ENCODE measurements at regions not wholly inside any gene's neighbourhood (a gene's known extent, or its start where the extent isn't known, plus 50 kb on each side); places are given as distances from the start of the nearest gene placed in this dataset.

- TF ChIP-seq, protein P1, sequence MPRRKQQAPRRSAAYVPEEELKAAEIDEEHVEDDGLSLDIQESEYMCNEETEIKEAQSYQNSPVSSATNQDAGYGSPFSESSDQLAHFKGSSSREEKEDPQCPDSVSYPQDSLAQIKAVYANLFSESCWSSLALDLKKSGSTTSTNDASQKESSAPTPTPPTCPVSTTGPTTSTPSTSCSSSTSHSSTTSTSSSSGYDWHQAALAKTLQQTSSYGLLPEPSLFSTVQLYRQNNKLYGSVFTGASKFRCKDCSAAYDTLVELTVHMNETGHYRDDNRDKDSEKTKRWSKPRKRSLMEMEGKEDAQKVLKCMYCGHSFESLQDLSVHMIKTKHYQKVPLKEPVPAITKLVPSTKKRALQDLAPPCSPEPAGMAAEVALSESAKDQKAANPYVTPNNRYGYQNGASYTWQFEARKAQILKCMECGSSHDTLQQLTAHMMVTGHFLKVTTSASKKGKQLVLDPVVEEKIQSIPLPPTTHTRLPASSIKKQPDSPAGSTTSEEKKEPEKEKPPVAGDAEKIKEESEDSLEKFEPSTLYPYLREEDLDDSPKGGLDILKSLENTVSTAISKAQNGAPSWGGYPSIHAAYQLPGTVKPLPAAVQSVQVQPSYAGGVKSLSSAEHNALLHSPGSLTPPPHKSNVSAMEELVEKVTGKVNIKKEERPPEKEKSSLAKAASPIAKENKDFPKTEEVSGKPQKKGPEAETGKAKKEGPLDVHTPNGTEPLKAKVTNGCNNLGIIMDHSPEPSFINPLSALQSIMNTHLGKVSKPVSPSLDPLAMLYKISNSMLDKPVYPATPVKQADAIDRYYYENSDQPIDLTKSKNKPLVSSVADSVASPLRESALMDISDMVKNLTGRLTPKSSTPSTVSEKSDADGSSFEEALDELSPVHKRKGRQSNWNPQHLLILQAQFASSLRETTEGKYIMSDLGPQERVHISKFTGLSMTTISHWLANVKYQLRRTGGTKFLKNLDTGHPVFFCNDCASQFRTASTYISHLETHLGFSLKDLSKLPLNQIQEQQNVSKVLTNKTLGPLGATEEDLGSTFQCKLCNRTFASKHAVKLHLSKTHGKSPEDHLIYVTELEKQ (tag by site-specific recombination; IDR thresholded peaks at IDR 0.05; ENCODE audit: borderline replicate concordance), result no peak
Observed at GRCh38 chr22:49015459-49015858, 812.2 kb downstream of the BRD1 start (continued).

GRCh38 chr22:49014227-49015201 is 813.2 kb downstream of the BRD1 start:
- H3K4me3 ChIP-seq (ENCODE audit: low read depth, low read length), result no peak overlapping the region
- no peaks in the 10 kb centered on the region for H3K4me1 ChIP-seq (ENCODE audit: control insufficient read depth, insufficient read depth, low read length)
- CTCF ChIA-PET, result interaction anchor here (0.6 kb wide), 1 partner anchor 20 kb away, joined by 4 read pairs; no protein-coding TSS in a partner anchor
- POLR2A ChIA-PET, result no interaction called here
- H3K36me3 ChIP-seq (ENCODE audit: control insufficient read depth in 2 of 2, insufficient read depth in 1 of 2, low read length in 2 of 2), result no peaks in the 10 kb centered on the region
- H3K27ac ChIP-seq (ENCODE audit: extremely low read depth, low read depth, low read length), result no peak overlapping the region
- H3K9me3 ChIP-seq (ENCODE audit: control insufficient read depth, insufficient read depth, low read depth, low read length), result no peaks in the 10 kb centered on the region
- no peak for TF ChIP-seq ZNF239 (tag by site-specific recombination; IDR thresholded peaks at IDR 0.05)
- no peak for TF ChIP-seq ZNF274 (IDR thresholded peaks at IDR 0.05; ENCODE audit: low read length)
- no peak for TF ChIP-seq ZNF274 (tag by site-specific recombination; IDR thresholded peaks at IDR 0.05; ENCODE audit: borderline replicate concordance)
- TF ChIP-seq, protein P2, sequence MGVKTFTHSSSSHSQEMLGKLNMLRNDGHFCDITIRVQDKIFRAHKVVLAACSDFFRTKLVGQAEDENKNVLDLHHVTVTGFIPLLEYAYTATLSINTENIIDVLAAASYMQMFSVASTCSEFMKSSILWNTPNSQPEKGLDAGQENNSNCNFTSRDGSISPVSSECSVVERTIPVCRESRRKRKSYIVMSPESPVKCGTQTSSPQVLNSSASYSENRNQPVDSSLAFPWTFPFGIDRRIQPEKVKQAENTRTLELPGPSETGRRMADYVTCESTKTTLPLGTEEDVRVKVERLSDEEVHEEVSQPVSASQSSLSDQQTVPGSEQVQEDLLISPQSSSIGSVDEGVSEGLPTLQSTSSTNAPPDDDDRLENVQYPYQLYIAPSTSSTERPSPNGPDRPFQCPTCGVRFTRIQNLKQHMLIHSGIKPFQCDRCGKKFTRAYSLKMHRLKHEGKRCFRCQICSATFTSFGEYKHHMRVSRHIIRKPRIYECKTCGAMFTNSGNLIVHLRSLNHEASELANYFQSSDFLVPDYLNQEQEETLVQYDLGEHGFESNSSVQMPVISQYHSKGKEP (tag by site-specific recombination; IDR thresholded peaks at IDR 0.05), result no peak
- TF ChIP-seq, protein P3, sequence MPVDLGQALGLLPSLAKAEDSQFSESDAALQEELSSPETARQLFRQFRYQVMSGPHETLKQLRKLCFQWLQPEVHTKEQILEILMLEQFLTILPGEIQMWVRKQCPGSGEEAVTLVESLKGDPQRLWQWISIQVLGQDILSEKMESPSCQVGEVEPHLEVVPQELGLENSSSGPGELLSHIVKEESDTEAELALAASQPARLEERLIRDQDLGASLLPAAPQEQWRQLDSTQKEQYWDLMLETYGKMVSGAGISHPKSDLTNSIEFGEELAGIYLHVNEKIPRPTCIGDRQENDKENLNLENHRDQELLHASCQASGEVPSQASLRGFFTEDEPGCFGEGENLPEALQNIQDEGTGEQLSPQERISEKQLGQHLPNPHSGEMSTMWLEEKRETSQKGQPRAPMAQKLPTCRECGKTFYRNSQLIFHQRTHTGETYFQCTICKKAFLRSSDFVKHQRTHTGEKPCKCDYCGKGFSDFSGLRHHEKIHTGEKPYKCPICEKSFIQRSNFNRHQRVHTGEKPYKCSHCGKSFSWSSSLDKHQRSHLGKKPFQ (tag by site-specific recombination; IDR thresholded peaks at IDR 0.05), result no peak
- TF ChIP-seq ZNF2 (tag by site-specific recombination; IDR thresholded peaks at IDR 0.05), result no peak
- TF ChIP-seq, protein P4, sequence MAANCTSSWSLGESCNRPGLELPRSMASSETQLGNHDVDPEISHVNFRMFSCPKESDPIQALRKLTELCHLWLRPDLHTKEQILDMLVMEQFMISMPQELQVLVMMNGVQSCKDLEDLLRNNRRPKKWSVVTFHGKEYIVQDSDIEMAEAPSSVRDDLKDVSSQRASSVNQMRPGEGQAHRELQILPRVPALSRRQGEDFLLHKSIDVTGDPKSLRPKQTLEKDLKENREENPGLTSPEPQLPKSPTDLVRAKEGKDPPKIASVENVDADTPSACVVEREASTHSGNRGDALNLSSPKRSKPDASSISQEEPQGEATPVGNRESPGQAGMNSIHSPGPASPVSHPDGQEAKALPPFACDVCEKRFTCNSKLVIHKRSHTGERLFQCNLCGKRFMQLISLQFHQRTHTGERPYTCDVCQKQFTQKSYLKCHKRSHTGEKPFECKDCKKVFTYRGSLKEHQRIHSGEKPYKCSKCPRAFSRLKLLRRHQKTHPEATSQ (tag by site-specific recombination; IDR thresholded peaks at IDR 0.05), result no peak
- TF ChIP-seq, protein P5, sequence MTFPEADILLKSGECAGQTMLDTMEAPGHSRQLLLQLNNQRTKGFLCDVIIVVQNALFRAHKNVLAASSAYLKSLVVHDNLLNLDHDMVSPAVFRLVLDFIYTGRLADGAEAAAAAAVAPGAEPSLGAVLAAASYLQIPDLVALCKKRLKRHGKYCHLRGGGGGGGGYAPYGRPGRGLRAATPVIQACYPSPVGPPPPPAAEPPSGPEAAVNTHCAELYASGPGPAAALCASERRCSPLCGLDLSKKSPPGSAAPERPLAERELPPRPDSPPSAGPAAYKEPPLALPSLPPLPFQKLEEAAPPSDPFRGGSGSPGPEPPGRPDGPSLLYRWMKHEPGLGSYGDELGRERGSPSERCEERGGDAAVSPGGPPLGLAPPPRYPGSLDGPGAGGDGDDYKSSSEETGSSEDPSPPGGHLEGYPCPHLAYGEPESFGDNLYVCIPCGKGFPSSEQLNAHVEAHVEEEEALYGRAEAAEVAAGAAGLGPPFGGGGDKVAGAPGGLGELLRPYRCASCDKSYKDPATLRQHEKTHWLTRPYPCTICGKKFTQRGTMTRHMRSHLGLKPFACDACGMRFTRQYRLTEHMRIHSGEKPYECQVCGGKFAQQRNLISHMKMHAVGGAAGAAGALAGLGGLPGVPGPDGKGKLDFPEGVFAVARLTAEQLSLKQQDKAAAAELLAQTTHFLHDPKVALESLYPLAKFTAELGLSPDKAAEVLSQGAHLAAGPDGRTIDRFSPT (tag by site-specific recombination; IDR thresholded peaks at IDR 0.05), result no peak
- TF ChIP-seq GLI4 (tag by site-specific recombination; IDR thresholded peaks at IDR 0.05), result no peak
- TF ChIP-seq ZNF561 (tag by site-specific recombination; IDR thresholded peaks at IDR 0.05; ENCODE audit: borderline replicate concordance), result no peak
- no peak for TF ChIP-seq ZNF114 (tag by site-specific recombination; IDR thresholded peaks at IDR 0.05)
- no peak for TF ChIP-seq WT1 (tag by site-specific recombination; IDR thresholded peaks at IDR 0.05)
- TF ChIP-seq ZNF704 (tag by site-specific recombination; IDR thresholded peaks at IDR 0.05), result no peak
- TF ChIP-seq ZNF585B (tag by site-specific recombination; IDR thresholded peaks at IDR 0.05), result no peak
- no peak for TF ChIP-seq ZNF580 (tag by site-specific recombination; IDR thresholded peaks at IDR 0.05)
- TF ChIP-seq HOXD13 (CRISPR knock-in tag; IDR thresholded peaks at IDR 0.05; ENCODE audit: borderline replicate concordance), result no peak
- TF ChIP-seq ZNF37A (tag by site-specific recombination; IDR thresholded peaks at IDR 0.05), result no peak
- TF ChIP-seq ZNF280D (tag by site-specific recombination; IDR thresholded peaks at IDR 0.05), result no peak
